Smooth muscle cell (in vitro differentiated cells): ENCODE measurements at regions not wholly inside any gene's neighbourhood (a gene's known extent, or its start where the extent isn't known, plus 50 kb on each side); places are given as distances from the start of the nearest gene placed in this dataset.

ENCODE experiments used
- DNase-seq: peaks from one replicate; lab custom pipeline; 2025; ENCODE audit not compliant: unreplicated experiment; lab: John Stamatoyannopoulos, UW
- H2AFZ ChIP-seq: fragments of 200-600 bp; sonication (generic); 2 replicates; pipeline ENCODE4 v1.6.0; 2016; ENCODE audit warnings: antibody characterized with exemption, low read depth, mild to moderate bottlenecking
- H3F3A ChIP-seq: fragments of 200-600 bp; sonication (generic); 2 replicates; pipeline ENCODE4 v1.6.0; 2017; ENCODE audit warnings: antibody characterized with exemption, low read depth
- H3K27ac ChIP-seq: fragments of 200-600 bp; sonication (generic); 2 replicates; pipeline ENCODE4 v1.5.1; 2016; ENCODE audit warnings: low read depth, mild to moderate bottlenecking
- H3K27me3 ChIP-seq: fragments of 200-600 bp; sonication (generic); 2 replicates; pipeline ENCODE4 v1.6.1; 2016; ENCODE audit warnings: low read depth, mild to moderate bottlenecking
- H3K36me3 ChIP-seq: fragments of 200-600 bp; sonication (generic); 2 replicates; pipeline ENCODE4 v1.5.1; 2016; ENCODE audit warnings: low read depth
- H3K4me1 ChIP-seq: fragments of 200-600 bp; sonication (generic); 2 replicates; pipeline ENCODE4 v1.5.1; 2016; ENCODE audit warnings: low read depth
- H3K4me2 ChIP-seq: fragments of 200-600 bp; sonication (generic); 2 replicates; pipeline ENCODE4 v1.6.0; 2016; ENCODE audit warnings: mild to moderate bottlenecking
- H3K4me3 ChIP-seq: fragments of 200-600 bp; sonication (generic); 2 replicates; pipeline ENCODE4 v1.5.1; 2016; ENCODE audit warnings: mild to moderate bottlenecking
- H3K79me2 ChIP-seq: fragments of 200-600 bp; sonication (generic); 2 replicates; pipeline ENCODE4 v1.6.0; 2016; ENCODE audit warnings: low read depth, mild to moderate bottlenecking
- H3K9ac ChIP-seq: fragments of 200-600 bp; sonication (generic); 2 replicates; pipeline ENCODE4 v1.6.0; 2016; ENCODE audit warnings: low read depth
- H3K9me3 ChIP-seq: fragments of 200-600 bp; sonication (generic); replicated peaks from 2 replicates; pipeline ENCODE4 v1.5.1; 2016; ENCODE audit warnings: low read depth
- H4K20me1 ChIP-seq: fragments of 200-600 bp; sonication (generic); 2 replicates; pipeline ENCODE4 v1.6.0; 2016; ENCODE audit warnings: low read depth
- CTCF ChIP-seq: fragments of 200-600 bp; sonication (generic); IDR thresholded peaks from 2 replicates; pipeline ENCODE4 v1.5.1; 2017; ENCODE audit warnings: borderline replicate concordance, mild to moderate bottlenecking, antibody characterized with exemption; ENCODE audit not compliant: insufficient read depth, poor library complexity, severe bottlenecking
- WGBS: methylation state at CpG from one replicate; pipeline ENCODE4 v1.1.7; 2016; ENCODE audit warnings: low lambda C conversion rate; 5-methylcytosine and 5-hydroxymethylcytosine counted together

- Histone ChIP-seq H3K4me2 (no peak overlapping the region), H3K9me3 (no peaks in the 10 kb centered on the region), H3K9ac (no peak overlapping the region), H3K79me2 (no peaks in the 10 kb centered on the region), H3F3A (no peaks in the 10 kb centered on the region), H3K27me3 (peaks cover 7% of the 10 kb centered on the region), H3K4me3 (no peak overlapping the region), H2AFZ (no peak overlapping the region), H3K27ac (no peak overlapping the region), H3K36me3 (no peaks in the 10 kb centered on the region), H3K4me1 (no peaks in the 10 kb centered on the region), H4K20me1 (no peaks in the 10 kb centered on the region)
- DNase-seq: no peak
- no peak for TF ChIP-seq CTCF
- WGBS: 92% methylated on average over 15 of the region's 15 CpGs
These were observed 50.4 kb upstream of the NKX2-2 start for GRCh38 chr20:21564127-21564773.
